RKO (cell line): ENCODE measurements at regions not wholly inside any gene's neighbourhood (a gene's known extent, or its start where the extent isn't known, plus 50 kb on each side); places are given as distances from the start of the nearest gene placed in this dataset.
A peak's percentile ranks its signal among the peaks of the same experiment; 100 is the strongest.
"Not testable (repeated sequence)": the region's sequence is repeated elsewhere in the genome, so short reads cannot be mapped to it uniquely, and the experiment has no call there.

ENCODE experiments used
- DNase-seq: peaks from one replicate; pipeline ENCODE4 v3.0.0-alpha.2; 2016; ENCODE audit warnings: low spot score

GRCh38 chr5:30596495-30597064, 596.9 kb upstream of the CDH6 start:
- DNase-seq, result no peak

- no peak for DNase-seq
Observed at GRCh38 chr5:30594331-30594730, 599.2 kb upstream of the CDH6 start.

GRCh38 chr5:30592833-30593232, 600.7 kb upstream of the CDH6 start:
- DNase-seq, result no peak

- no peak for DNase-seq
Observed at GRCh38 chr5:30581198-30581935, 612.1 kb upstream of the CDH6 start.

DNA sequence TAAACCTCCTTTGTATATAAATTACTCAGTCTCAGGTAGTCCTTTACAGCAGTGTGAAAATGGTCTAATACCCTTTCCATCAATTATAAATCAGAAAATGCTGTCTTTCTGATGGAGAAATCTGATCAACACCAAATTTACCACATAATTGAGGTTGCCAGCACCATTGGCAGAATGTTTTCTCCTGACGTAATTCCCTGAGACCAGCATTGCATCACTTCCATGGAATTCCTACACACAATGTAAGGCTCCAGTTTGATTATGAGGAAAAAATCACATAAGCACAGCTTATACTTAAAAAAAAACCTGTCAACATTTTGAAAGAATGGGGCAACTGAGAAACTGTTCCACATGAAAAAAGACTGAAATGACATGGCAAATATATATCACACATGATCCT, 618.7 kb upstream of the CDH6 start:
- no peak for DNase-seq

GRCh38 chr5:30572279-30572678, 621.2 kb upstream of the CDH6 start:
- DNase-seq, result no peak

- DNase-seq, result no peak
Observed at GRCh38 chr5:30561771-30562170, 631.7 kb upstream of the CDH6 start.

DNA sequence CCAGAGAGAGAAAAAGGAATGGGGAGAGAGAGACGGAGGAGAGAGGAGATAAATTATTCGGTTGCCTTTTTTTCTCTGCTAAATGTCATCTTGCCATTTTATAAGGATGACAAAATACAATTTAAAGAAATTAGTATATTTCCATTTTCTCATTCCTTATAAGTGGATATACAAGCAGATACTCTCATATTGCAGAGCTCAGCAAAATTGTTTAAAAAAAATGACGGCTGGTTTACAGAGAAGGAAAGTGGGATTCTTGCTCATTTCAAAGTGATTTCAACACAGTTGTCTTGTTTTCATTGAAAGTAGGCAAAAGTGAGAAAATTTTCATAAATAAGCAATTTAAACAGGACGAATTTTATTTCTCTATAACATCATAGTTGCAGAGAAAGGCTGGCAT, 641.9 kb upstream of the CDH6 start:
- DNase-seq, result no peak

GRCh38 chr5:30548580-30549305, 644.7 kb upstream of the CDH6 start:
- no peak for DNase-seq

DNA sequence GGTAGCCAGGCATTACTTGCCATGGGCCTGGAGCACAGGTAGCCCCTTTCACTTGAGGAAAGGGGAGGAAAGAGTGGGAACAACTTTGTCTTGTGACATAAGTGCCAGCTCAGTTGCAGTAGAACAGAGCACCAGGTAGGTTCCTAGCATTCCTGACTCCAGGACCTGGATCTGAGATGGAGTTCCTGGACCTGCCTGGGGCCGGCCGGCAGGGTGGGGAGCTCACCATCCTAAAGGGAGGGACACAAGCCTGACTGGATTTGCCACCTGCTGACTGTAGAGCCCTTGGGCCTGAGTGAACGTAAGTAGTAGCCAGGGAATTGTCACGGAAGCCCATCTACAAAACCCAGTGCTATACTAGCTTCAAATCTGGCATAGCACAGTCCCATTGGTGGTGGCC, 653.3 kb upstream of the CDH6 start:
- no peak for DNase-seq

- DNase-seq, result no peak
Observed at GRCh38 chr5:30539004-30539634, 654.4 kb upstream of the CDH6 start.

- DNase-seq, result no peak
Observed at GRCh38 chr5:30525353-30525752, 668.1 kb upstream of the CDH6 start.

- DNase-seq, result no peak
Observed at GRCh38 chr5:30524428-30524827, 669.1 kb upstream of the CDH6 start.

DNA sequence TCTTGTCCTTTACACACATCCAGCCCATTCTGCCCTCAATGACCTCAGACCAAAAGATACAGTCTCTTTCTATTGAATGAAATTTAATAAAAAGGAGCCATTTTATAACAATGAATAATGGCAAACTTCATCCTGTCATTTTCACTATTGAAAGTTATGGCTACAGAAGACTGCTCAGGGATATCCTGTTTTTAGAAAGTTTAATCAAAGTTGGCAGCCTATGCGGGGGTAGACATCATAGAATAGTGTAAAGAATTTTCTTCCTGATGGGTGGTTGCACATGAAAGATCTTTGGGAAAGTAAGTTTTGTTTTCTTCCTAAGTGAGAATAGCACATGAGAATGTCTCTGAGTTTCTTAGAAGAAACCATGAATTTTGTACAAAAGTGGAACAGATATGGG, 670.4 kb upstream of the CDH6 start:
- no peak for DNase-seq

DNA sequence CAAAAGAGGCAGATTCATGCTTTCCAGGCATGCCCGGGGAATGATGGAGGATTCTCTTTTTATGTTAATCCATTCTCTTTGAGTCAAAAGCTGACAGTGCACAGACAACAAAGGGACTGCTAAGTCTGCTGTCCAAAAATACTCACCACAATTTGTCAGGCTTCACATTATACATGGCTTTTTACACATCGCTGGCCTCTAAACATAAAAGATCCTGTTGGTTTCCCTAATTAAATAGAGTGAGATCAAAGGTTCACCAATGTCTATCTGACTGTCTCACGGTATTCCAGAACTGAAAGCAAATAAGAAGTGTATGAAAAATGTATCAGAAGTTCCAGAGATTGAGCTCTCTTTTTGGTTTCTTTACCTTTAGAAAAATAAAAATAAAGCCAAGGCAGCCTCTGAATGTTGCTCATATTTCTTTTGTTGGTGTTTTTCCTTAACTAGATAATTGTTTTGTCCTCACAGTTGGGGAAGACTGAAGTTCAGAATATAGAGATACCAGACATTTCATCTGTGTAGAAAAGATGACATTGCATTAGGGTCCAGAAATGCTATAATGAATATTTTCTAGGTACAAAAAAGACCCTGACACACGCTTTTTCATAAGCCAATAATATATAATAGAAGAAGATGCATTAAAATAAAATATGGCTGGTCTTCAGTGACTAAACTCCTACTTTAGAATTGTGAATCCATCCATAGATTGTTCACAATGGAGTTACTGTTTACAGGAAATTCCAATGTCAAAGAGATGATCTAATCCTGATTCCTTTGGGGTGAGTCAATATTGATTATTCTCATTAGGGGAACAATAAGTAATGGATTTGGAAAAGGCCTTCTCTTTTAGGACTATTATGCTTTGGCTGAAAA, 688.2 kb upstream of the CDH6 start:
- DNase-seq, result peak; percentile 25

DNA sequence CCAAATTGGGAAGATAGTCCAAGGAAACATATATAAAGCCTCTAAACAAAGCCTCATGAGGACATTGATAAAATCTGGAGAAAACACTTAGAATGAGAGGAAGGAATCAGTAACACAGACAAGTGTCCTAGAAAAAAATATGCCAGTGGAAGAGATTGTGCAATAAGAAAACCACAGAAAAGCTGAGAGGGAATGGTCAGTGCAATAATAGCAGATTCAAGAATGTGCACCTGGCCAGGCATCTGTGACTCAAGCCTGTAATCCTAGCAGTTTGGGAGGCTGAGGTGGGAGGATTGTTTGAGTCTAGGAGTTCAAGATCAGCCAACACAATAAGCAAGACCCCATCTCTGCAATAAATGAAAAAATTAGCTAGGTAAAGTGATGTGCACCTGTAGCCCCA, 691.2 kb upstream of the CDH6 start:
- no peak for DNase-seq

GRCh38 chr5:30501065-30501464, 692.4 kb upstream of the CDH6 start:
- DNase-seq, result no peak

DNA sequence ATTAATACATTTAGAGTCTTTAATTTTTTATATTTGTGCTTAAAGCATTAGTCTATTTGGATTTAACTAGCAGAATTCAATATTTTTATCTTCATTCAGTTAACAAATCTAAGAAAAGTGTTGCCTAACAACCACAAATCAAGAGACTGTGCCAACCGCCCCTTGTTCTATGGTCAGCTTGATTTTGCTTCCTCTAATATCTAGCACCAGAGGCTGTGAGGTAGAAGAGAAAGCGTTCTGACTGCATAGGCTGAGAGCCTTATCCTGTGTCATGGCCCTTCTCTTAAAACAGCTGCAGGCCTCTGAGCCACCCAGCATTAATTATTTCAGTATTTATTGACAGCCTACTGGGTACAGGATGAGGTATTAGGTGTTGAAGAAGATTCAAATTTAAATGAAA, 693.0 kb upstream of the CDH6 start:
- no peak for DNase-seq

DNA sequence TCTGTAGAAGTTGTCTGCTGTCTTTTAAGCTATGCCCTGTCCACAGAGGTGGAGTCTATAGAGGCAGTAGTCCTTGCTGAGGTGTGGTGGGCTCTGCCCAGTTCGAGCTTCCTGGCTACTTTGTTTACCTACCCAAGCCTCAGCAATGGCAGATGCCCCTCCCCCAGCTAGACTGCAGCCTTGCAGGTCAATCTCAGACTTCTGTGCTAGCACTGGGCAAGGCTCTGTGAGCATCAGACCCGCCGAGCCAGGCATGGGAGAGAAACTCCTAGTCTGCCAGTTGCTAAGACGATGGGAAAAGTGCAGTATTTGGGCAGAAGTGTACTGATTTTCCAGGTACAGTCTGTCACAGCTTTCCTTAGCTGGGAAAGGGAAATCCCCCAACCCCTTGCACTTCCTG, 694.1 kb upstream of the CDH6 start:
- DNase-seq, result no peak

GRCh38 chr5:30498972-30499371, 694.5 kb upstream of the CDH6 start:
- no peak for DNase-seq

- DNase-seq, result not testable (repeated sequence)
Observed at GRCh38 chr5:30498509-30498908, 695.0 kb upstream of the CDH6 start.

DNA sequence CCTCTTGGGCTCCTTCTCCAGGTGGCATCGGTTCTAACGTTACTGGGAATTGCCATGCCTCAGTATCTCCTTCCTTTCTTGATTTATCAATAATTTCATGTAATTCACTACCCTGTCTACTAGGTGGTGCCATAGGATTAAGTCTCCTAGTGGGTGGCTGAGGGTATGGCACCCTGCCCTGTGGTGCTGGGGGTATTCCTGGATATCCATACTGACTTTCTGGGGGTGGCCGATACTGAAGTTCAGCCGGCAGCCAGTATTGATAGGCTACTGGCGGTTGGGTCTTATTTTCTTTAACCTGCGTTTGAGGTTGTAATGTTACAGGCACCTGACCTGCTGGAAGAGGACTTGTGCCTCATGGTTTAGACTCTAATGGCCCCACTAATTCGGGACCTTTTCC, 699.4 kb upstream of the CDH6 start:
- DNase-seq, result not testable (repeated sequence)
